ENCODE measurements at regions not wholly inside any gene's neighbourhood (a gene's known extent, or its start where the extent isn't known, plus 50 kb on each side); places are given as distances from the start of the nearest gene placed in this dataset.

DNA sequence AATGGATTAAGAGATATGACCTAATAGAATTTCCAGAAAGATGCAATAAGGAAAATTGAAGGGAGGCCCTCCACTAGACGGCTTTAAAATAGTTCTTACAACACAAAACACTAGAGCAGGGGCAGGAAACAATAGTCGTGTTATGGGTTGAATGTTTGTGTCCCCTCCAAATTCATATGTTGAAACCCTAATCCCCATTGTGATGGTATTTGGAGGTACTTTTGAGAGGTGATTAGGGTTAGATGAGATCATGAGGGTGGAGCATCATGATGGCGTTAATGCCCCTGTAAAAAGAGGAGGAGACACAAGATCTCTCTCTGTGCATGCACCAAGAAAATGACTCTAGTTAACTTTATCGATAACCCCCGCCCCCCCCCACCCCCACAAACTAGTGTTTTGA lies 104.0 kb upstream of the HMGN3 start:
- WGBS, 10 experiments = 0 to 94% (median 68%) methylated on average over 1 to 5 of the region's 5 CpGs; no CpG with 5 or more reads in 2 of the 10 experiments

DNA sequence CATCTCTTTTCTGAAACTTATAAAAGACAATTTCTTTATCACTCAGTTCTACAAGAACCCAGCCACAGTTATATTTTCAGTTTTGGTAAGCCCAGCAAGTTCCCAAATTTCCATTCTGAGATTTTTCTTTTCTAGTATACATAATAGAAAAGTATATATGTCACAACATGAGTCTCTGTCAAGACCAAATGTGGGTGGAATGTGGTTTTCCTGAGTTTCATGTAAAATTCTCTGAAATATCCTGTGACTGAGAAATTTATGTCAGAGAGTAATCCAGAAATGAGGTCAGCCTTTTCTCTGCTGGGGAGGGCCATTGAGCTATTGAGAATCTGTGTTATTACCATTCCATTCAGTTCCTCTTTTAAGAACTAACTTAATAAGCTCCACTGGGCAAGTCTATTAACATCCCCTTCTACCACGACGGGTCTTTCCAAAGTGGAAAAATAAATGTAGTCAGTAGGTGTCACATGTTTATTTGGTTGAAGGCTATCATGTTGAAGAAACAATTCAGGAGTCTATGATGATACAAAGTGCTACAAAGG lies 100.7 kb upstream of the HMGN3 start:
- Histone ChIP-seq H3K4me1 (replicated peaks in 1 of 2) (no peaks in the 10 kb centered on the region), H3K27ac (no peak overlapping the region), H3K4me3 (no peak overlapping the region)
- in situ Hi-C loops (cut with MboI; ENCODE audit: low pct_unique_long_range_greater_than_20kb in 2 of 9, low sequenced_read_pairs in 9 of 9, unreplicated experiment in 9 of 9) = no loop called here
- WGBS, 10 experiments = 8 to 93% (median 78%) methylated on average over 2 of the region's 2 CpGs; no CpG with 5 or more reads in 3 of the 10 experiments
- ATAC-seq (replicated peaks in 6 of 8) = peak in 3 of 8 experiments; percentile 30 to 73 (median 50)

More for the DNA sequence above, 104.0 kb upstream of the HMGN3 start:
- H3K27ac ChIP-seq = no peak overlapping the region
- in situ Hi-C loops (cut with MboI; ENCODE audit: low pct_unique_long_range_greater_than_20kb in 2 of 9, low sequenced_read_pairs in 9 of 9, unreplicated experiment in 9 of 9) = no loop called here
- no peak overlapping the region for H3K4me3 ChIP-seq
- H3K4me1 ChIP-seq (replicated peaks in 1 of 2) = no peaks in the 10 kb centered on the region
- ATAC-seq (replicated peaks in 6 of 8) = no peak

DNA sequence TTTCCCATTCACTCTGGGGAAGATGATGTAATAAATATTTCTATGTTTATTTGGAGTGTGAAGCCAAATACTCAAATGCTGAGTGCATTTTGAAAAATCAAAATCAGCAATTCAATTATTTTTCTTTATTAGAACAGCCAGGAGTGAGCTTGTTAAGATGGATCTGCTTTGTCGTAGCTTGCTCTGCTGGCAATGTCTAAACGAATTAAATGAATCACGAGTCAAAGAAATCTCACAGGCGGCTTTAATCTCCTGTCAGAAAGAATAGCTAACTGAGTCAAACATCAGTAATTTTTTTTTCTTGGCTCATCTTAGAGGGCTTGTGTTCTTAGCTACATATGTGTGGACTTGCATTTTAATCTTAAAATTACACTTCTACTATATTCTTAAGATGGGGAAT lies 100.2 kb upstream of the HMGN3 start:
- peak in 1 of 8 experiments; percentile 53 for ATAC-seq (replicated peaks in 6 of 8)
- H3K27ac ChIP-seq = no peak overlapping the region
- H3K4me1 ChIP-seq (replicated peaks in 1 of 2) = no peaks in the 10 kb centered on the region
- 8 to 90% (median 74%) methylated on average over 3 to 4 of the region's 4 CpGs; no CpG with 5 or more reads in 3 of the 10 experiments for WGBS, 10 experiments
- H3K4me3 ChIP-seq = no peak overlapping the region
- in situ Hi-C loops (cut with MboI; ENCODE audit: low pct_unique_long_range_greater_than_20kb in 2 of 9, low sequenced_read_pairs in 9 of 9, unreplicated experiment in 9 of 9) = no loop called here

DNA sequence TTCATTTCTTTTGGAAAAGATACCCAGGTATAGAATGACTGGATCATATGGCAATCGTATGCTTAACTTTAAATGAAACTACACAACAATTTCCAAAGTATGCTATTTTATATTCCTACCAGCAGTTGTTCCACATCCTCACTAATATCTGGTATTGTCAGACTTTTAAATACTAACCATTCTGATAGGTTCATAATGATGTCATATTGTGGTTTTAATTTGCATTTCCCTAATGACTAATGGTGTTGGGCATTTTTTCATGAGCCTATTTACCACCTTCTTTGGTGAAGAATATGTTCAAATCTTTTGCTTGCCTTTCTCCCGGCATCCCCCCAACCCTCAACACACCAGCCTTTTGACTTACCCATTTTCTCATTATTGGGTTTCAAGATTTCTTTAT lies 96.2 kb upstream of the HMGN3 start:
- Histone ChIP-seq H3K4me1 (replicated peaks in 1 of 2) (no peaks in the 10 kb centered on the region), H3K4me3 (no peak overlapping the region), H3K27ac (no peak overlapping the region)
- ATAC-seq (replicated peaks in 6 of 8) = peak in 1 of 8 experiments; percentile 51
- 47 to 100% (median 80%) methylated on average over 2 of the region's 2 CpGs for WGBS, 10 experiments
- in situ Hi-C loops (cut with MboI; ENCODE audit: low pct_unique_long_range_greater_than_20kb in 2 of 9, low sequenced_read_pairs in 9 of 9, unreplicated experiment in 9 of 9) = no loop called here

DNA sequence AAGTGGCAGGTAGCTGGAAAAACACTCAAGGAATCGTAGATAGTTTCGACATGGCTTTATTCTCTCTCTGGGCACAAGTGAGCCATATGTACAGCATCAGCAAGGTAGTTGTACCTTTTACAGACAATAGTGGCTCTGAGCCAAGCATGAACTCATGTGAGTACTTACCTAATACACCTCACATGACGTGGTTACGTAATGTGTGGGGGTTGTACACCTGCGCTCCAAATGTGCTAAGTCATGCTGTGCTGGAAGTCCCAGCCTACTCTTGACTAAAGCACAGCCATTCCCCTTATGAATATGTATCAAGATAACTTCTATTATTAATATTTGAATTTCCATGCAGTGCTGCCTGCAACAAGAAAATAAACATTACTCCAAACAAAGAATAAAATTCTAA lies 78.8 kb upstream of the HMGN3 start:
- in situ Hi-C loops (cut with MboI; ENCODE audit: low pct_unique_long_range_greater_than_20kb in 2 of 9, low sequenced_read_pairs in 9 of 9, unreplicated experiment in 9 of 9) = no loop called here
- 77 to 100% (median 93%) methylated on average over 1 to 5 of the region's 5 CpGs; no CpG with 5 or more reads in 2 of the 10 experiments for WGBS, 10 experiments
- H3K4me3 ChIP-seq = no peak overlapping the region
- H3K4me1 ChIP-seq (replicated peaks in 1 of 2) = no peaks in the 10 kb centered on the region
- no peak overlapping the region for H3K27ac ChIP-seq
- no peak for ATAC-seq (replicated peaks in 6 of 8)

DNA sequence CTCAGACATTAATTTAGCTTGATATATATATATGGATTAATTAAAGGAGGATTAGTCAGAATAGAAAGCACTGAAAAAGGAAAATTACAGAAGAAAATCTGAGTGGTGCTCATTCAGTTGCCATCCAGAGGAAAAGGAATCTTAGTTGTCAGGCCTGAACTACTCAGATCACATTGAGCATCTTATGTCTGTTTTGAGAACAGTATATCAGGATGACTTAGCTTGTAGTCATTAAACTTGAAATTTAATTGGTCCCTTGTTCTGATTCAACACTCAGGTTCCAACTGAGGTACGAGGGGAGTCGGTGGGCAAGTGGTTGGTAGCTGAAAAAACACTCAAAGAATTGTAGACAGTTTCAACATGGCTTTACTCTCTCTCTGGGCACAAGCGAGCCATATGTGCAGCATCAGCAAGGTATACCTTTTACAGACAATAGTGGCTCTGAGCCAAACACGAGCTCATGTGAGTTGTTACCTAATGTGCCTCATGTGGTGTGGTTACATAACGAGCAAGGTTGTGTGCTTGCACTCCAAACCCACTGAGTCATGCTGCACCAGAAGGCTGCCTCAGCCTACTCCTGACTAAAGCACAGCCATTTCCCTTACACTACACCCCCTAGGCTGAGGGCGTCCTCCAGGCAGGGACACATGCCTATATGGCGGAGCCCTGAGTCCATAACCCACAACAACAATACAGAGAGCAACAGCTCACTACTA lies 73.0 kb upstream of the HMGN3 start:
- H3K4me1 ChIP-seq (replicated peaks in 1 of 2) = no peaks in the 10 kb centered on the region
- WGBS, 10 experiments = 49 to 100% (median 79%) methylated on average over 1 to 7 of the region's 7 CpGs; no CpG with 5 or more reads in 2 of the 10 experiments
- in situ Hi-C loops (cut with MboI; ENCODE audit: low pct_unique_long_range_greater_than_20kb in 2 of 9, low sequenced_read_pairs in 9 of 9, unreplicated experiment in 9 of 9) = no loop called here
- ATAC-seq (replicated peaks in 6 of 8) = no peak
- no peak overlapping the region for H3K27ac ChIP-seq
- H3K4me3 ChIP-seq = no peak overlapping the region

DNA sequence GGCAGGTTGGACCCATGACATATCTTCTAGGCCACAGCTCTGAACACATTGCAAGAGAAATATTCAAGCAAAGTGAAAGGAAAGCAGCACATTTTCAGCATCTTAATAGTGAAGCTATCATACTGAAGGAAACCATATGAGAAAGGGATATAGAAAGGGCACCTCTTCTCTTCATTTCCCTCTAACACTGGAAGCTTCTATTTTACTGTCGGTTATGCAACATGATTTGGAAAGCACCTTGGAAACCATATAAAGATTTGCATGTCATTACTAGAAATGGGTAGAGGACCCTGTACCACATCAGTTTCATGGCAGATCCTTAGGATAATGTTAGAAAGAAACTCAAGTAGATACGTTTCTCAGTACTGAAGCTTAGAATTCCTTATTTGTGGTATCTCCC lies 70.5 kb upstream of the HMGN3 start:
- in situ Hi-C loops (cut with MboI; ENCODE audit: low pct_unique_long_range_greater_than_20kb in 2 of 9, low sequenced_read_pairs in 9 of 9, unreplicated experiment in 9 of 9) = no loop called here
- Histone ChIP-seq H3K4me3 (no peak overlapping the region), H3K4me1 (replicated peaks in 1 of 2) (no peaks in the 10 kb centered on the region), H3K27ac (no peak overlapping the region)
- no peak for ATAC-seq (replicated peaks in 6 of 8)
- 33 to 100% (median 93%) methylated on average over 1 to 2 of the region's 2 CpGs; no CpG with 5 or more reads in 2 of the 10 experiments for WGBS, 10 experiments

DNA sequence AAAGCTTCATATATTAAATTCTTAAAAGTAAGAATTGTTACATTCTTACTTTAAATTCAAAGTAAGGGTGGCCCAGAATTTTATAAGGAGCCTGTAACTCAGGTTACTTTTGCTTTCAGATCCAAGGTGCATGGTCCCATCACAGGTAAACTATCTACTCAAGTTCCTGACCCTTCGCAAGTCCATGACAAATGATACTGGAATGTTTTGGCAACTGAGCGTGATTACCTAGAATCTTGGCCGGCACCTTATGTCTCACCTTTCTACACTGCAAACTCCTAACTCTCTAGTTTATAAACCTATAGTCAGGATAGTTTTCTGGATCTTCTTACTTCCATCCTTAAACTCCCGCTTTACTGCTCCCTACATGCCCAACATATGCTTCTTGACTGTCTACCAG lies 67.9 kb upstream of the HMGN3 start:
- Histone ChIP-seq H3K4me1 (replicated peaks in 1 of 2) (no peaks in the 10 kb centered on the region), H3K27ac (no peak overlapping the region), H3K4me3 (no peak overlapping the region)
- in situ Hi-C loops (cut with MboI; ENCODE audit: low pct_unique_long_range_greater_than_20kb in 2 of 9, low sequenced_read_pairs in 9 of 9, unreplicated experiment in 9 of 9) = no loop called here
- ATAC-seq (replicated peaks in 6 of 8) = no peak
- 65 to 100% (median 85%) methylated on average over 1 to 4 of the region's 4 CpGs; no CpG with 5 or more reads in 2 of the 10 experiments for WGBS, 10 experiments

DNA sequence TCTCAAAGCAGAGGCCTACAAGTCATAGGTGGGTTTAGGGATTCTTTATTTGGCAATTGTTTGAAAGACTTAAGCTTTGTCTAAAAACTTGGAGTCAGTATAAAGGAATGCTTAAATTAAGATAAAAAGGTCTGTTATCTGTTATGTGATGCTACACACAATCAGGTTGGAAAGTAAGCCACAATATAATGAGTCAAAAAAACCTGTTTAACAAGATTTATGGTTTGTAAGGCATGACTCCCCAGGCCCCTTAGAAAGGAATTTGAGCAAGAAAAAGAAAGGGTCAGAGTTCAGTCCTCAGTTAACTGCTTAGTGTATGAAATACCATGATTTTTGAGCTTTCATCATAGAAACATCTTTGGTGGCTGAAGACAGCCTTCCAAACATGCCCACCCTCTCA lies 66.8 kb upstream of the HMGN3 start:
- in situ Hi-C loops (cut with MboI; ENCODE audit: low pct_unique_long_range_greater_than_20kb in 2 of 9, low sequenced_read_pairs in 9 of 9, unreplicated experiment in 9 of 9) = no loop called here
- no peak overlapping the region for H3K27ac ChIP-seq
- no peak overlapping the region for H3K4me3 ChIP-seq
- H3K4me1 ChIP-seq (replicated peaks in 1 of 2) = no peaks in the 10 kb centered on the region
- no peak for ATAC-seq (replicated peaks in 6 of 8)

DNA sequence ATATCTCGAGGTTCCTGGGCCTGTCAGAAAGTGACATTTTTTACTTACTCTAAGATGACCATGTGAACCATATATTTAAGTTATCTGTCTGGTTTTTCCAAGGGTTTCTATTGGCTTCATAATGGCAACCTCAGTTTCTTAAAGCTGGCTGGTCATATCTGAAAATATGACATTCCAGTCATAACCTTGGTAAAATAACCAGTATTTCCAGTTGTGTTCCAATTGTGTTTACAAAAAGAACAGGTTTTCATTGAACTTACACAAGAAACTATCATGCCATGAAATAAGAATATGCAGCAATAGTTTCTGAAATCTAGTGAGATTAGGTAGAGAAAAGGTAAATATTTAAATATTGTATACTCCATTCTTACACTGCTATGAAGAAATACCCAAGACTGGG lies 61.7 kb upstream of the HMGN3 start:
- H3K27ac ChIP-seq = no peak overlapping the region
- 0 to 100% (median 60%) methylated on average over 1 of the region's 1 CpG; no CpG with 5 or more reads in 1 of the 10 experiments for WGBS, 10 experiments
- no peaks in the 10 kb centered on the region for H3K4me1 ChIP-seq (replicated peaks in 1 of 2)
- H3K4me3 ChIP-seq = no peak overlapping the region
- in situ Hi-C loops (cut with MboI; ENCODE audit: low pct_unique_long_range_greater_than_20kb in 2 of 9, low sequenced_read_pairs in 9 of 9, unreplicated experiment in 9 of 9) = no loop called here
- no peak for ATAC-seq (replicated peaks in 6 of 8)

Measured in motor neuron (in vitro differentiated cells).